ENCODE measurements at regions not wholly inside any gene's neighbourhood (a gene's known extent, or its start where the extent isn't known, plus 50 kb on each side); places are given as distances from the start of the nearest gene placed in this dataset.

DNA sequence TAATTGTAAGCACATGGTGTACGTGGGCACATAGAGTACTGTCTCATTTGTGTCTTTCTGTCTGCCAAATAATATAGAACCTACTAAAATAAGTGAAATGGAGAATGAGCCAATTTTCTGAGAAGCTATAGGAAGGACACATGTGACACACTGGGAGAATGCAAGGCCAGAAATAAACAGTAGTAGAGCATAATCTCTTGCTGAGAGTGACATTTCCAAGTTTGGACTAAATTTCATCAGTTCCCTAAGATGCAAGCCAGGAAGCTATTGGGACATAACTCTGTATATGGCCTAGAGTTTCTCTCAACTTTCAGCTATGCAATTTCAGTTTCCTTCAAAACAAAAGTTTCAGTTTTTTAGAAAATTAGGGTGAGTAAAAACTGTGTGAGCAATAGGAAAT is 638.7 kb downstream of the PCDH18 start:
- ChIA-PET CTCF (no interaction called here), POLR2A (no interaction called here)

More for the DNA sequence above, 638.7 kb downstream of the PCDH18 start:
- no peaks in the 10 kb centered on the region for H3K4me1 ChIP-seq (ENCODE audit: control insufficient read depth in 1 of 2, insufficient read depth in 2 of 2, low read length in 2 of 2)
- TF ChIP-seq ZFX (IDR thresholded peaks at IDR 0.05), result no peak
- no peak for TF ChIP-seq SRF (IDR thresholded peaks at IDR 0.05; ENCODE audit: low read depth)
- no peak for TF ChIP-seq SP1 (IDR thresholded peaks at IDR 0.05; ENCODE audit: low read depth)
- TF ChIP-seq, protein P1, sequence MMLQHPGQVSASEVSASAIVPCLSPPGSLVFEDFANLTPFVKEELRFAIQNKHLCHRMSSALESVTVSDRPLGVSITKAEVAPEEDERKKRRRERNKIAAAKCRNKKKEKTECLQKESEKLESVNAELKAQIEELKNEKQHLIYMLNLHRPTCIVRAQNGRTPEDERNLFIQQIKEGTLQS (IDR thresholded peaks at IDR 0.05), result no peak
- TF ChIP-seq CBX3 (IDR thresholded peaks at IDR 0.05; ENCODE audit: low read depth), result no peak
- no peak for TF ChIP-seq SIN3A (IDR thresholded peaks at IDR 0.05; ENCODE audit: low read depth)
- TF ChIP-seq JUND (IDR thresholded peaks at IDR 0.05), result no peak
- no peak for TF ChIP-seq POLR2AphosphoS5 (IDR thresholded peaks at IDR 0.05; ENCODE audit: low read depth, low read length)
- TF ChIP-seq, protein P2, sequence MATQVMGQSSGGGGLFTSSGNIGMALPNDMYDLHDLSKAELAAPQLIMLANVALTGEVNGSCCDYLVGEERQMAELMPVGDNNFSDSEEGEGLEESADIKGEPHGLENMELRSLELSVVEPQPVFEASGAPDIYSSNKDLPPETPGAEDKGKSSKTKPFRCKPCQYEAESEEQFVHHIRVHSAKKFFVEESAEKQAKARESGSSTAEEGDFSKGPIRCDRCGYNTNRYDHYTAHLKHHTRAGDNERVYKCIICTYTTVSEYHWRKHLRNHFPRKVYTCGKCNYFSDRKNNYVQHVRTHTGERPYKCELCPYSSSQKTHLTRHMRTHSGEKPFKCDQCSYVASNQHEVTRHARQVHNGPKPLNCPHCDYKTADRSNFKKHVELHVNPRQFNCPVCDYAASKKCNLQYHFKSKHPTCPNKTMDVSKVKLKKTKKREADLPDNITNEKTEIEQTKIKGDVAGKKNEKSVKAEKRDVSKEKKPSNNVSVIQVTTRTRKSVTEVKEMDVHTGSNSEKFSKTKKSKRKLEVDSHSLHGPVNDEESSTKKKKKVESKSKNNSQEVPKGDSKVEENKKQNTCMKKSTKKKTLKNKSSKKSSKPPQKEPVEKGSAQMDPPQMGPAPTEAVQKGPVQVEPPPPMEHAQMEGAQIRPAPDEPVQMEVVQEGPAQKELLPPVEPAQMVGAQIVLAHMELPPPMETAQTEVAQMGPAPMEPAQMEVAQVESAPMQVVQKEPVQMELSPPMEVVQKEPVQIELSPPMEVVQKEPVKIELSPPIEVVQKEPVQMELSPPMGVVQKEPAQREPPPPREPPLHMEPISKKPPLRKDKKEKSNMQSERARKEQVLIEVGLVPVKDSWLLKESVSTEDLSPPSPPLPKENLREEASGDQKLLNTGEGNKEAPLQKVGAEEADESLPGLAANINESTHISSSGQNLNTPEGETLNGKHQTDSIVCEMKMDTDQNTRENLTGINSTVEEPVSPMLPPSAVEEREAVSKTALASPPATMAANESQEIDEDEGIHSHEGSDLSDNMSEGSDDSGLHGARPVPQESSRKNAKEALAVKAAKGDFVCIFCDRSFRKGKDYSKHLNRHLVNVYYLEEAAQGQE (IDR thresholded peaks at IDR 0.05; ENCODE audit: low read depth), result no peak
- no peak overlapping the region for H3K9ac ChIP-seq (ENCODE audit: low read length)
- ATAC-seq, result no peak
- H4K20me1 ChIP-seq (ENCODE audit: insufficient read depth), result no peaks in the 10 kb centered on the region
- H3K79me2 ChIP-seq (ENCODE audit: insufficient read depth, low read length), result no peaks in the 10 kb centered on the region
- H3K27me3 ChIP-seq (ENCODE audit: insufficient read depth, low read length), result no peaks in the 10 kb centered on the region
- no peak overlapping the region for H3K4me2 ChIP-seq (ENCODE audit: low read length)
- RAD21 ChIA-PET (ENCODE audit: low non-redundant PET in 1 of 2, low total read pairs in 2 of 2, uncharacterized antibody in 2 of 2, unreplicated experiment in 2 of 2), result no interaction called here
- H3K9me3 ChIP-seq (ENCODE audit: control insufficient read depth in 1 of 2, insufficient read depth in 1 of 2, low read depth in 1 of 2, low read length in 2 of 2), result no peaks in the 10 kb centered on the region
- no peak overlapping the region for H3K27ac ChIP-seq (ENCODE audit: low read depth, low read length)
- intact Hi-C loops (cut with micrococcal nuclease), result no loop called here
- H3K4me3 ChIP-seq (replicated peaks in 1 of 2; ENCODE audit: low read depth in 1 of 2, low read length in 2 of 2), result no peak overlapping the region
- H3K36me3 ChIP-seq (ENCODE audit: control insufficient read depth in 1 of 2, insufficient read depth in 2 of 2, low read length in 2 of 2), result no peaks in the 10 kb centered on the region
- no peak for DNase-seq (ENCODE audit: low read depth, low spot score)
- no peaks in the 10 kb centered on the region for H3K9me2 ChIP-seq (ENCODE audit: insufficient read depth)
- no TSS peak for BruUV-seq (replicated peaks)
- H2AFZ ChIP-seq (ENCODE audit: low read depth, low read length, poor library complexity, severe bottlenecking), result no peak overlapping the region

Measured in HCT116 (cell line).